B cell (primary cell): ENCODE measurements at regions not wholly inside any gene's neighbourhood (a gene's known extent, or its start where the extent isn't known, plus 50 kb on each side); places are given as distances from the start of the nearest gene placed in this dataset.

Experiments
- ATAC-seq: fragments of 200-7000 bp; cut with Tn5 transposase; one replicate; pipeline ENCODE4 v1.10.0; 2021; ENCODE audit warnings: low read depth, mild to moderate bottlenecking, moderate number of reproducible peaks, moderate library complexity
- CTCF ChIA-PET: fragments of 350-600 bp; sonication (Branson Sonifier 250); formaldehyde crosslinking; loops from one replicate; lab custom pipeline; 2021; ENCODE audit warnings: antibody characterized with exemption, inconsistent platforms; lab: Charles Lee
- POLR2A ChIA-PET: fragments of 350-600 bp; sonication (Branson Sonifier 250); formaldehyde crosslinking; loops from one replicate; lab custom pipeline; 2021; ENCODE audit warnings: antibody characterized with exemption; lab: Charles Lee
- DNase-seq: peaks from one replicate; pipeline ENCODE4 v3.0.0; 2013
- H2AFZ ChIP-seq: 2 replicates; pipeline ENCODE4 v1.6.1; 2012; ENCODE audit warnings: mild to moderate bottlenecking, low read depth, low read length; ENCODE audit not compliant: insufficient read depth, poor library complexity, severe bottlenecking
- H3K27ac ChIP-seq, 2 donors: 1 replicate in 1 of 2; 2 replicates in 1 of 2; pipeline ENCODE4 v1.5.1; 2012 to 2013; ENCODE audit warnings: low read length in 2 of 2, mild to moderate bottlenecking in 2 of 2, moderate library complexity in 1 of 2
- H3K27me3 ChIP-seq, 4 experiments: fragments of 200-600 bp in 1 of 4; sonication (generic) in 1 of 4; replicated peaks in 1 of 4; 1 replicate in 2 of 4; 2 replicates in 2 of 4; pipeline versions ENCODE4 v1.6.1 to v1.7.0; 2013 to 2016; ENCODE audit warnings: low read length in 3 of 4, mild to moderate bottlenecking in 2 of 4, mixed read lengths in 1 of 4, moderate library complexity in 1 of 4; ENCODE audit not compliant: insufficient read depth in 4 of 4, control insufficient read depth in 3 of 4; ENCODE audit errors: control extremely low read depth in 1 of 4
- H3K36me3 ChIP-seq, 2 experiments: replicated peaks in 1 of 2; 1 replicate in 1 of 2; 2 replicates in 1 of 2; pipeline versions ENCODE4 v1.6.1 to v1.7.1; 2013; ENCODE audit warnings: low read length in 1 of 2; ENCODE audit not compliant: insufficient read depth in 2 of 2, control insufficient read depth in 1 of 2; ENCODE audit errors: control extremely low read depth in 1 of 2, extremely low read depth in 1 of 2
- H3K4me1 ChIP-seq, 2 donors: fragments of 200-600 bp in 1 of 2; sonication (generic) in 1 of 2; 1 replicate in 1 of 2; 2 replicates in 1 of 2; pipeline versions ENCODE4 v1.5.1 to v1.6.1; 2013 to 2017; ENCODE audit warnings: low read length in 2 of 2; ENCODE audit not compliant: control insufficient read depth in 2 of 2, insufficient read depth in 2 of 2
- H3K4me2 ChIP-seq: replicated peaks from 2 replicates; pipeline ENCODE3; 2012; ENCODE audit warnings: mild to moderate bottlenecking, low read depth, low read length; ENCODE audit not compliant: poor library complexity, severe bottlenecking
- H3K4me3 ChIP-seq, 5 experiments: fragments of 200-600 bp in 1 of 5; sonication (generic) in 1 of 5; 1 replicate in 3 of 5; 2 replicates in 2 of 5; pipeline versions ENCODE4 v1.5.1 to v1.7.0; 2011 to 2016; ENCODE audit warnings: low read length in 4 of 5, mild to moderate bottlenecking in 4 of 5, low read depth in 2 of 5, control low read depth in 1 of 5, moderate library complexity in 1 of 5; ENCODE audit not compliant: insufficient read depth in 1 of 5; ENCODE audit errors: control extremely low read depth in 1 of 5, extremely low read depth in 1 of 5
- H3K79me2 ChIP-seq: fragments of 200-600 bp; sonication (generic); one replicate; pipeline ENCODE4 v1.6.0; 2016; ENCODE audit warnings: low read length; ENCODE audit not compliant: control insufficient read depth, insufficient read depth
- H3K9ac ChIP-seq: fragments of 200-600 bp; sonication (generic); 2 replicates; pipeline ENCODE4 v1.6.1; 2017; ENCODE audit warnings: mild to moderate bottlenecking, low read length, moderate library complexity
- H3K9me3 ChIP-seq, 3 donors: one replicate each; pipeline versions ENCODE4 v1.6.1 to v1.7.1; 2013; ENCODE audit warnings: low read length in 2 of 3; ENCODE audit not compliant: control insufficient read depth in 2 of 3, insufficient read depth in 1 of 3; ENCODE audit errors: control extremely low read depth in 1 of 3
- H4K20me1 ChIP-seq: 2 replicates; pipeline ENCODE4 v1.6.0; 2012; ENCODE audit warnings: mild to moderate bottlenecking, low read length; ENCODE audit not compliant: insufficient read depth, control insufficient read depth, poor library complexity, severe bottlenecking
- H3K27ac Mint-ChIP-seq: one replicate; pipeline ENCODE4 v1.8.0; 2021; ENCODE audit warnings: mixed read lengths
- H3K27me3 Mint-ChIP-seq: one replicate; pipeline ENCODE4 v1.8.0; 2021; ENCODE audit warnings: mixed read lengths
- H3K4me1 Mint-ChIP-seq: one replicate; pipeline ENCODE4 v1.8.0; 2021; ENCODE audit warnings: mixed read lengths
- H3K4me3 Mint-ChIP-seq: one replicate; pipeline ENCODE4 v1.8.0; 2021; ENCODE audit warnings: mixed read lengths
- H3K9me3 Mint-ChIP-seq: one replicate; pipeline ENCODE4 v1.8.0; 2022; ENCODE audit warnings: mixed read lengths; ENCODE audit not compliant: insufficient read depth
- WGBS: methylation state at CpG from one replicate; pipeline ENCODE4 v1.1.5; 2013; ENCODE audit warnings: missing lambda C conversion rate; ENCODE audit not compliant: insufficient coverage; 5-methylcytosine and 5-hydroxymethylcytosine counted together
- intact Hi-C: fragments of 100-400 bp; cut with micrococcal nuclease; formaldehyde crosslinking; loops from one replicate; pipeline ENCODE4 v1.10.0; 2022
- TF ChIP-seq, protein P1 (sequence below): fragments of 200-600 bp; IDR thresholded peaks from one replicate; pipeline ENCODE4 v1.8.0; 2022; ENCODE audit warnings: antibody characterized with exemption, mild to moderate bottlenecking

DNA sequence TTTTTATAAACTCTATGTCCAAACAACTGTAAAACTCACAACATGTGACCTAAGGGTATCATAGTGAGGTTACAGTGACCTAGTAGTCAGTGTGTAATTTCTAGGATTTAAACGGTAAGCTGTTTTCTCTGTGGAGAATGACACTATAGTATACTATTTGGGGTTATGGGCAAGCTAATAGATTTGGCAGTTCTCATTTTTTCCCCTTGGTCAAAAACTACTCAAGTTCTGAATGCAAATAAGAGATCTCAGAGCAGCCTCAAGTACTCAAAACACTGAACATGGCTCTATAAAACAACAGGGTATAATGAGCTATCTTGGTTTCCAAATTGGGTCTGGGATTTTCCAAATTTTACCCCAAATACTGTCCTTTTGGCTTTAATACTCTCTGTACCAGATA, 88.5 kb upstream of the HMCN1 start:
- intact Hi-C loops, result no loop called here
- Histone ChIP-seq H2AFZ (no peak overlapping the region), H3K9ac (no peak overlapping the region), H3K4me3 (no peak overlapping the region), H3K9me3 (peaks cover 4 to 11% (median 8%) of the 10 kb centered on the region in 3 donors), H3K4me1 (peaks cover 0 to 3% of the 10 kb centered on the region in 2 donors), H3K27ac (no peak overlapping the region), H4K20me1 (no peaks in the 10 kb centered on the region), H3K36me3 (no peaks in the 10 kb centered on the region), H3K4me2 (no peak overlapping the region), H3K79me2 (no peaks in the 10 kb centered on the region), H3K27me3 (no peaks in the 10 kb centered on the region)
- ATAC-seq (no peak), DNase-seq (no peak)
- Mint-ChIP-seq H3K27ac (no peak overlapping the region), H3K4me3 (no peak overlapping the region), H3K27me3 (no peaks in the 10 kb centered on the region), H3K4me1 (peaks cover 11% of the 10 kb centered on the region), H3K9me3 (peaks cover 9% of the 10 kb centered on the region)
- POLR2A ChIA-PET, result no interaction called here
- no CpG with 5 or more reads among the region's 1 CpG for WGBS
- CTCF ChIA-PET, result interaction anchor here (0.7 to 1.0 kb wide), 3 partner anchors 10 to 73 kb away, joined by 3 read pairs; no protein-coding TSS in a partner anchor
- TF ChIP-seq, protein P1, sequence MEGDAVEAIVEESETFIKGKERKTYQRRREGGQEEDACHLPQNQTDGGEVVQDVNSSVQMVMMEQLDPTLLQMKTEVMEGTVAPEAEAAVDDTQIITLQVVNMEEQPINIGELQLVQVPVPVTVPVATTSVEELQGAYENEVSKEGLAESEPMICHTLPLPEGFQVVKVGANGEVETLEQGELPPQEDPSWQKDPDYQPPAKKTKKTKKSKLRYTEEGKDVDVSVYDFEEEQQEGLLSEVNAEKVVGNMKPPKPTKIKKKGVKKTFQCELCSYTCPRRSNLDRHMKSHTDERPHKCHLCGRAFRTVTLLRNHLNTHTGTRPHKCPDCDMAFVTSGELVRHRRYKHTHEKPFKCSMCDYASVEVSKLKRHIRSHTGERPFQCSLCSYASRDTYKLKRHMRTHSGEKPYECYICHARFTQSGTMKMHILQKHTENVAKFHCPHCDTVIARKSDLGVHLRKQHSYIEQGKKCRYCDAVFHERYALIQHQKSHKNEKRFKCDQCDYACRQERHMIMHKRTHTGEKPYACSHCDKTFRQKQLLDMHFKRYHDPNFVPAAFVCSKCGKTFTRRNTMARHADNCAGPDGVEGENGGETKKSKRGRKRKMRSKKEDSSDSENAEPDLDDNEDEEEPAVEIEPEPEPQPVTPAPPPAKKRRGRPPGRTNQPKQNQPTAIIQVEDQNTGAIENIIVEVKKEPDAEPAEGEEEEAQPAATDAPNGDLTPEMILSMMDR, result no peak

DNA sequence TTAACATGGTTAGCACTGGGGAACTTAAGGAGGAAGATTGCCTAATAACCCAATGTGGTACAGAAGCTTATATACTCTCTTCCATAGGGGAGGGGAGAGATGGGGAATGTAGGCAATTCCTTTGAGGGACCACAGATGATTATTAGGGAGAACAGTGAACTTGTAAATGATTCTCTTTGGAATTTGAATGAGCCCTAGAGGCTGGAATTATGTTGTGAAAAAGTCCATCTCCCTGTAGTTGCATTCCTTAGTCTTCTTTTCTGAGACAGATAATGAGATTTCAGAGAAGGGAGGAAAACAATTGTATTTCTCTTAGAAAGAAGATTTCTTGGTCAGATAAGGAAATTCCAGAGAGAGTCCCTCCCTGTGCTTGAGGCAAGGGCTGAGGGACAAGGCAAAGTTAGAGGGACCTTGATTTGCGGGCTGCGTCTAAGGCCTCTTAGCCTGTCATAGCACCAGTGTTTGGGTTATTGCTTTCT, 89.0 kb upstream of the HMCN1 start:
- TF ChIP-seq, protein P1, result no peak
- H4K20me1 ChIP-seq, result no peaks in the 10 kb centered on the region
- 100% methylated on average over 2 of the region's 2 CpGs for WGBS
- Mint-ChIP-seq H3K4me3 (no peak overlapping the region), H3K27me3 (no peaks in the 10 kb centered on the region), H3K9me3 (peaks cover 9% of the 10 kb centered on the region), H3K4me1 (peaks cover 11% of the 10 kb centered on the region), H3K27ac (no peak overlapping the region)
- H3K79me2 ChIP-seq, result no peaks in the 10 kb centered on the region
- no peak overlapping the region for H3K27ac ChIP-seq
- DNase-seq (no peak), ATAC-seq (no peak)
- H3K9me3 ChIP-seq, result peaks cover 4 to 11% (median 8%) of the 10 kb centered on the region in 3 donors
- H3K4me3 ChIP-seq, result no peak overlapping the region
- ChIA-PET CTCF (interaction anchor here (0.7 to 1.0 kb wide), 2 partner anchors 9 to 49 kb away, joined by 3 read pairs; no protein-coding TSS in a partner anchor), POLR2A (no interaction called here)
- no peaks in the 10 kb centered on the region for H3K27me3 ChIP-seq
- H3K4me1 ChIP-seq, result peaks cover 0 to 3% of the 10 kb centered on the region in 2 donors
- no peak overlapping the region for H3K9ac ChIP-seq
- intact Hi-C loops, result no loop called here
- H3K36me3 ChIP-seq, result no peaks in the 10 kb centered on the region
- H2AFZ ChIP-seq, result no peak overlapping the region
- no peak overlapping the region for H3K4me2 ChIP-seq
